Right kidney (tissue), 1 donor: ENCODE measurements at regions not wholly inside any gene's neighbourhood (a gene's known extent, or its start where the extent isn't known, plus 50 kb on each side); places are given as distances from the start of the nearest gene placed in this dataset.

Source experiments
- DNase-seq: peaks from one replicate; pipeline ENCODE4 v3.0.0-alpha.2; 2016

DNA sequence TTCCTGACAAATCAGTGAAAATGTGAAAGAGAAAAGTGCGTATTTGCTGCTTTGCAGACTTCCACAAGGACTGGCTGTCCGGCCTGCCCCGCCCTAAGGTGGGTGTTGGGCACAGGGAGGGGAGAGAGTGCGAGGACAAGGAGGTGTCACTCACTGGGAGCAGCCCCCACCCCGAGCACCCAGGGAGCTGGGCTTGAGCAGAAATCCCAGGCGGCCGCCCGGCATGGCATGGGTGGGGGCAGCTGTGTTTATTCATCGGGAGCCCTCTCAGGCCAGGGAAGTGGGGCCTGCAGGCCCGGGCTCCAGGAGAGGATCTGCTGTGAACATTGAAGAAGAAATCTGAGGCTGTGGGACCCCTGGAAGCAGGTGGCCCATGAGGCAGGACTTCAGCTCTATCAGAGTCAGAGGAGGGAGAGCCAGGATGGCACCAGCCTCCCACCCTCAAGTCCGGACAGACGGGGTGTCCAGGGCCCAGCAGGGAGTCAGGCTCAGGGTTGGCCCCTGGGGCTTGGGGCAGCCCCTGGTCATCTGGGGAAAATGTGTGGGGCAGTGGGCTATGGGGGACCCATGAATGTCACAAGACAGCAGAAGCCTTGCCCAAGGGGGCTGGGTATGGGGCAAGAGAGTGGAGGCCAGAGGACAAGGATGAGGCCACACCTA is 164.4 kb upstream of the PPP2R2D start:
- DNase-seq = no peak

GRCh38 chr10:131737543-131738395 is 163.0 kb upstream of the PPP2R2D start:
- no peak for DNase-seq

DNA sequence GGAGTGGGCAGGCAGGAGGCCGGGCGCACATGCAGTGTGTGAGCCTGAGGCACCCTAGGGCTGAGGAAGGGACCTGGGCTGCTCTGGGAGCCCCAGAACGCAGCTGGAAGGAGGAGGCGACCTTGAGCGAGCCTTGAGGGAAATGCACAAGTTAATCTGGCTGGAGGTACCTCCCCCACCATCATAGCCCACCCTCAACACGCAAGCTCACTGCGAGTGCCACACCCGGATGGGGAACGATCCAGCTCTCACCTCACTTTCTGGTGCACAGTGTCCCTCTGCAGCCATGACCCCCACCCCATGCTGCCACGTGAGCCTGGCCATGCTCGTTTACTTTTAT is 162.4 kb upstream of the PPP2R2D start:
- no peak for DNase-seq

GRCh38 chr10:131739206-131739605 is 161.6 kb upstream of the PPP2R2D start:
- DNase-seq = no peak

DNA sequence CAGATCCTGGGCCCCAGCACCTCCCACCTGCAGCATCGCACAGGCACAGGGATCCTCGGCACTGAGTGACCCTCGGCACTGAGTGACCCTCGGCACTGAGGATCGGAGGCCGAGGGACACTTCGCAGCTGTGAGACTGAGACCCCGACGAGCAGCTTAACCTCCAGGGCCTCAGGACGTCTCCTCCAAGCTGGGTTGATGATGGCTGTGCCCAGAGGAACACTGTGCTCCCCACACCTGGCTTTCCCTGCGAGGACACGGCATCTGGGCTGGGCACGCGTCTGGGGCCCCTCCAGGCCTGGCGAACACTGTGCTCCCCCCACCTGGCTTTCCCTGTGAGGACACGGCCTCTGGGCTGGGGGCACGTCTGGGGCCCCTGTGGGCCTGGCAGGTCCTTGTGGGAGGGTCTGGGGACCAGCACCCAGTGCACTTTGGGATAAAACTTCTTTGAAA is 158.3 kb upstream of the PPP2R2D start:
- no peak for DNase-seq

DNA sequence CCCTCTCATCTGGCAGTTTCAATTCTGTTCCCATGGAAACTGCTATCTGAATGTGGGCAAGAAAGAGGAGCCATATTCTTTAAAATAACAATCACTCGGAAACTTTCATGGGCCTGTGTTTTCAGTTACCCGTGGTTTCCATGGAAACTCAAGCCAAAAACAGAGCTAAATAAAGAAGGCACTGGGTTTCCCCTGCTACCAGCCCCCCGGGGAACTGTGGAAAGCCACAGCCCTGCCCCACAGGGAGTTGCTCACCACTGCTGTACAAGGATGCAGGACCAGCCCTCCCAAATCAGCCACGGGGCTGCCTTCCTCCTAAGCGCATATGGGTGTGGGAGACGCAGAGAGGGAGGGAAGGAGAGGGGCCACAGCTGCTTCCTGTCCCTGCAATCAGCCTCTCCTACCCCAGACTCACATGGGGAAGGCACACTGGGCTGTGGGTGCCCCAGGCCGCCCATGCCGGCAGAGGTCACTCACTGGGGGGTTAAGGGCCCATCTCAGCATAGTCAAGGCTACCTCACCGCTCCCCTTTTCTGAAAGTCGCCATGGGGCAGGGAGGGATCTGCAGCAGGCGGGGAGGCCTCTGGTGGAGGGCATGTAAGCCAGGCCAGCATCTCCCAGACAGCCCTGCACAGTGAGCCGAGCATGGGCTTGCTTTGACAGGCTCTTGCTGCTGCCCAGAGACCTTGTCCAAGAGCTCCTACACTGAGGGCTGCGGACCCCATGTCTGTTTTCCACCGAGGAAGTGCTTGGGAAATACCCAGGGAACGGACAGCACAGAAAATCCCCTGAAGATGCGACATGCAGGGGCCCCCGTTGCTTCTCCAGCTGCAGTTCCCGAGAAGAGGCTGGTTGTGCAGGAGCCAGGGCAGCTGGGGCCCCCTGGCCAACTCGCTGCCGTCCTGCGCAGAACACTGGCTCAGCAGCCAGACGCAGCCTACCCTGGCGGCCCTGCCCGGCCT is 157.3 kb upstream of the PPP2R2D start:
- DNase-seq = peak; percentile 51

GRCh38 chr10:131744346-131744745 is 156.5 kb upstream of the PPP2R2D start:
- no peak for DNase-seq

DNA sequence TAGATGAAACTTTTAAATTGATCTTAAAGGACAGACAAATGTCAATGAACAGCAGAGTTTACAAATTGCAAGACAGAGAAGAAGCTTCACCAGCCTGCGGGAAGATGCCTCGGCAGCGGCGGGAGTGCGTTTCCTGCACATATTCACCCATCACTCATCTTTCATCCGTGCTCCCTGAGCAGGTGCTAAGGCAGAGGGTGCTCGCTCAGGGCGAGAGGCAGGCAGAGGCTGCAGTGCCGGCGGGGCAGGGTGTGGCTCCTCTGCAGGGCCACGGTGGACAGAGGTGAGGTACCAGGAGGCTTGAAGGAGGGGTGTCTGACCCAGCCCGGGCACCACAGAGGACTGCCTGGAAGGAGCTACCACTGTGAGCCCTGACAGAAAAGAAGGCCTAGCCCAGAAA is 155.2 kb upstream of the PPP2R2D start:
- DNase-seq = no peak

- no peak for DNase-seq
Measured at GRCh38 chr10:131746241-131746711, 154.5 kb upstream of the PPP2R2D start.

DNA sequence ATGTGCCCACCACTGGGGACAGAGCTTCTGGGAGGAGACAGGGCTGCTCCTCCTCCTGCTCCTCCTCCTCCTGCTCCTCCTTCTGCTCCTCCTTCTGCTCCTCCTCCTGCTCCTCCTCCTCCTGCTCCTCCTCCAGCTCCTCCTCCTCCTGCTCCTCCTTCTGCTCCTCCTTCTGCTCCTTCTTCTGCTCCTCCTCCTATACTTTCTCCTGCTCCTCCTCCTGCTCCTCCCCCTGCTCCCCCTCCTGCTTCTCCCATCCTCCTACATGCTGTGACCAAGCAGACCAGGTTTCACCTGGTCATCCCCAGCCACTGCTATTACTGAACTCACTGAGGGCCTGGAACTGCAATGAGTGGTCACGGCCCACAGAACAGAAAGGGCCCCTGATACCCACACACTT is 154.0 kb upstream of the PPP2R2D start:
- DNase-seq = no peak

- DNase-seq = no peak
Measured at GRCh38 chr10:131747251-131747650, 153.6 kb upstream of the PPP2R2D start.

DNA sequence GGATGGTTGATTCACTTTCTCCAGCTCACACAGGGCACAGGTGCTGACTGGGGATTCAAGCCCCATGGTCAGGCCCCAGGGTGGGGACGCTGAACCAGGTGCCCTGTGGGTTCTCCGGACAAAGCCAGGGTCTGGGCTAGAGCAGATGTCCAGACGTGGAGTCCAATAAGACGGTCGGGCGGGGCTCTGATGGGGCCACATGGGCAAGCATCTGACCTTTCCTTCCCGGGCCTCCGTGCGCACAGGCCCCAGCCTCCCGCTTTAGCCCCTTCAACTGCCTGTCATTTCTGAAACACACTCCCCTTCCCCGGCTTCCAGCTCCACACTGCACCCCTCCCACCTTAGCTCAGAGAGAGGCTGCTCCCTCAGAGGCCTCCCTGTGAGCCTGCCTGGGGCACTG is 153.0 kb upstream of the PPP2R2D start:
- DNase-seq = no peak

GRCh38 chr10:131748191-131748590 is 152.6 kb upstream of the PPP2R2D start:
- no peak for DNase-seq

DNA sequence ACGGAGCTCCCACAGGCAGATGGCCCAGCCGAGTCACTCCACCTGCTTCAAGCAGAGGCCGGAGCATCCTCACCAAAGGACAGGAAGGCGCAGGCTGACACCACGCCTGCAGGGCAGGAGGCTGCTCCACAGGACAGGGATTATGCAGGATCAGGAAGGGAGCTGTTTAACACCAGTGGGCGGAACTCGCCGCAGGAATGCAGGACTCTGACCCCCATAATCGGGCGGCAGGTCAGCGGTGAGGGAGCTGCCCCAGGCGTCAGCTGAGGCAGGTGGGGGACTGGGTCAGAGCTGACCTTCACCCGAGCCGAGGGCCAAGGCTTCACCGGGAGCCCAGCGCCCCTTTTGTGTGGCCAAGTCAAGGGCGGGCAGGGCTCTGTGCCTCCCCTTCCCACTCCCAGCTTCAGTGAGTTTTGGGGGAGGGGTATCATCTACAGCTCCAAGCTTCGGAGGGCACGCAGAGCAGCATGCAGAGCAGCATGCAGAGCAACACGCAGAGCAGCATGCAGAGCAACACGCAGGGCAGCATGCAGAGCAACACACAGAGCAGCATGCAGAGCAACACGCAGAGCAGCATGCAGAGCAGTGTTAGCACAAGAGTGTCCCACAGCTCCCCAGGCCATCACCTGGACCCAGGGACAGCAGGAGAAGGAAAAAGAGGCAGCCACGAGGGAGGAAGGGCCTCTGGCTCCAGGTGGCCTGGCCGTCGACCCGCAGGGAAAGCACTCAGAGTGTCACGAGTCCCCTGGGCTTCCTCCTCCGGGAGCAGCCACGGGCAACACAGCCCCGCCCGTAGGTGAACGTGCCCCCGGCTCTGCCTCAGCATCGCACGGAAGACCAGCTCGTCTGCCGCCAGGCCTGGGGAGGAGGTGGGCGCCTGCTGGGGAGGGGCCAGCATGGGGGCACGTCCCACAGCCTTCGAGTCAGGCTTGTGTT is 151.7 kb upstream of the PPP2R2D start:
- DNase-seq = peak; percentile 56

DNA sequence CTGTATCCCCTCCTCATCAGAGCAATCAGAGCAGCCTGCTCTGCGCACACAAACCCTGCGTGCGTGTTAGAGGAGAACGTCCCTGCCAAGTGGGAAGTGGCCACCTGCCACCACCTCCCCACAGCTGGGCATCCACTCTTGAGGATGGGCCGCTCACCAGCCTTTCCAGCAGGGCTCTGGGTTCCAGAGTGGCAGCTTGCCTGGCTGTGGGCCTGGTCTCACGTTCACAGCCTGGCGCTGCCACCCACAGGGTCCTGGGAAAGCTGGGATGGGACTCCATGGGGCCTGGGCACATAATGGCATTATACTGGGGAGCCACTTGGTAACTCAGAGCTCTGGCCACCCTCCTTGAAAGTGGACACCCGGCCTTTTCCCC is 151.1 kb upstream of the PPP2R2D start:
- peak; percentile 29 for DNase-seq

GRCh38 chr10:131750171-131750895 is 150.5 kb upstream of the PPP2R2D start:
- peak; percentile 35 for DNase-seq

GRCh38 chr10:131750973-131751826 is 149.6 kb upstream of the PPP2R2D start:
- DNase-seq = no peak

DNA sequence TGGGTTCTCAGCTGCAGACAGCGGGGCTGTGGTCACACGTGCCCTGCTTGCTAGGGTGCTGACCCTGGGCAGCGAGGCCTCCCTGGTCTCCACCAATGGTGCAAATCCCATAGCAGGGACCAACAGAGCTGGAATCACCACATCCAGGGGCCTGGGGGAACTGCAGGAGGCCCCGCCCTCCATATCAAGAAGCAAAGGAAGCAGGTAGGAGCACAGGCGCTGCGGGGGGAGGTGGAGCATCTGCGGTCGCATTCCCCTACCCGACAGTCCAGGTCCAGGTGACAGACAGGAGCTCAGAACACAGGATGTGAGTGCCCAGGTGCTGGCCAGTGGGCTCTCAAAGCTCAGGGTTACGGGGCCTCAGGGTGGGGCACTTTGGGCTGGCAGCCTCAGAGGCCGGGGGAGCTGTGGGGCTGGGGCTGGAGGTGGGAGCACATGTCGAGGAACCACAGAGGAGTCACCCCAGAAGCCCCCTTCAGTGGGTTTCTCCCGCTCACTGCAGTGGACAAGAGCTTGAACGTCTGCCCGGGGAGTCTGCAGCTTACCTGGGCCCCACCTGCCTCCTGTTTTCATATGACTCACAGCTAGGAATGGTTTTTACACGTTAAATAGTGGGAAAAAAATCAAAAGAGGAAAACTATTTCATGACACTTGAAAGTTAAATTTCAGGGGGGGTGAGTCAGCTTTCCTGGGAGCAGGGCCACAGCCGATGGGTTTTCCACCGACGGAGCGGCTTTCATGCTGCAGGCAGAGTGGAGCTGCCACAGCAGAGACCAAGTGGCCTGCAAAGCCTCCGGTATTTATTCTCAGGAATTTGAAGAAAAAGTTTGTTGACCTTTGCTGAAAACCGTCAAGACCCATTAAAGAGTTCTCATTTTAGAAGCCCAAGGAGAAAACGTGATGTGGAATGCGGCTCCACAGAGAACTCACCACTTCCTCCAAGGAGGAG is 148.7 kb upstream of the PPP2R2D start:
- DNase-seq = no peak

- DNase-seq = no peak
Measured at GRCh38 chr10:131753336-131753735, 147.5 kb upstream of the PPP2R2D start.
